ENCODE measurements at regions not wholly inside any gene's neighbourhood (a gene's known extent, or its start where the extent isn't known, plus 50 kb on each side); places are given as distances from the start of the nearest gene placed in this dataset.
"Not testable (repeated sequence)": the region's sequence is repeated elsewhere in the genome, so short reads cannot be mapped to it uniquely, and the experiment has no call there.

DNA sequence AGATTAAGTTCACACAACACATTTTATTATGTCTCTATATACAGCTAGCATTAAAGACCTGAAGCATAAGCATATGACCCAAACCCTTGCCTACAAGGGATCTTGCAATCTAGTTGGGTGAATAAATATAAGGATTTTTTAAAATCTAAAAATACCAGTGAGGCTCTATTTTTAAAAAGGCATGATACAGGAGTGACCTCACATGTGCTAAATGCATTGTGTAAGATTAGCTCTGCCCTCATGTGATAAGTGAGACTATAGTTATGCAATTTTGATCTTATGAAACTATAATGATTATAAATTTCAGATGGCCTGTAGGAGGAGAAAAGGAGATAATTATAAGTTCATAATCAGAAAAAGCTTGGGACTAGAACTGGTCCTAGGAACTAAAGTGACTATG, 451.0 kb upstream of the MAN1A1 start:
- Histone ChIP-seq H3K9me3 (ENCODE audit: control insufficient read depth, insufficient read depth, low read length) (no peaks in the 10 kb centered on the region), H3K36me3 (ENCODE audit: control insufficient read depth, insufficient read depth, low read length) (no peaks in the 10 kb centered on the region), H3K27ac (ENCODE audit: low read depth, low read length) (no peak overlapping the region), H3K4me3 (ENCODE audit: low read depth, low read length) (no peak overlapping the region), H3K27me3 (ENCODE audit: control insufficient read depth, insufficient read depth, low read length) (no peaks in the 10 kb centered on the region), H3K9ac (ENCODE audit: low read depth, low read length) (no peak overlapping the region), H3K4me1 (ENCODE audit: control insufficient read depth, insufficient read depth, low read length) (0 out of 2 replicates have a peak, but pooled peaks cover 10% of the 10 kb centered on the region)

DNA sequence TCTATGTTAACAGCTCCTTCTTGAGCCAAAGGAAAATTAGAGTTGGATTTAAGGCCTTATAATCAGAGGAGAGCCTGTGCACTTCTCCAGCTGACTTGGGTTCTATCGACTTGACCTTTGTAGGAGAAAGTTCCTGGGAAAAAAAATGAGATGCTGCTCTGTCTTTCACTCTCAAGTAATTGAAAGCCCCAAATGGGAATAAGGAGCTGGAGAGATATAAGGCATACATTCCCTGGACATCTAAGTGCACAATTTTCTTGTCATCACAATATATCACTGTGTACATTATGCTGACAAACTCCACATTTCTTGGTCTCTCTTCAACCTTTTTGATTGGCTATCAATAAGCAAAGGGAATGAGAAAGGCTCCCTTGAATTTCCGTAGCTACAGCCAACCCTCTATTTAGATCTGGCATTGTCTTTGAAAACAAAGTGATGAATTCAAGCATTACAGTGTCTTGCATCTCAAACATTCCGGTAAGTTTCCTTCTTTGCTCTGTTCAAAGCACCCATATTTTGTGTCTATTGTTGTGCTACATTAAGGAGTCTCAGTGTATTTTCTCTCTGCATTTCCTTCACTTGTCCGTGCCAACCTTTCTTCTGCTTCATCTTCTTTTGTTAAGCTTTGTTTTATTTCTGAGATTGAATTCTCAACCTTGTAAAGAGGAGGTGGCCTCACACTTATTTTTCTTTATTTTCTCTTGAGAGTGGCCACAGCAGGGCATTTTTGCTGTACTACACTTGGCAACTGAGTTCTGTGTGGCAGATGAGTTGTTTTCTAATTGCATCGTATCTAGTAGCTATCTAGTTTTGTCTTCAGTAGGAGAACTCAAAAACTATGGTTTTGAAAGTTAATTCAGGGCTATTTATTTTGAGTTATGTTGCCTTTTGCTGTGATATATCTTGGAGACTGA, 450.3 kb upstream of the MAN1A1 start:
- no peak overlapping the region for H3K27ac ChIP-seq (ENCODE audit: low read depth, low read length)
- no peaks in the 10 kb centered on the region for H3K27me3 ChIP-seq (ENCODE audit: control insufficient read depth, insufficient read depth, low read length)
- no peaks in the 10 kb centered on the region for H3K9me3 ChIP-seq (ENCODE audit: control insufficient read depth, insufficient read depth, low read length)
- no peaks in the 10 kb centered on the region for H3K36me3 ChIP-seq (ENCODE audit: control insufficient read depth, insufficient read depth, low read length)
- no peak overlapping the region for H3K4me3 ChIP-seq (ENCODE audit: low read depth, low read length)
- H3K9ac ChIP-seq (ENCODE audit: low read depth, low read length): no peak overlapping the region
- H3K4me1 ChIP-seq (ENCODE audit: control insufficient read depth, insufficient read depth, low read length): 0 out of 2 replicates have a peak, but pooled peaks cover 10% of the 10 kb centered on the region

DNA sequence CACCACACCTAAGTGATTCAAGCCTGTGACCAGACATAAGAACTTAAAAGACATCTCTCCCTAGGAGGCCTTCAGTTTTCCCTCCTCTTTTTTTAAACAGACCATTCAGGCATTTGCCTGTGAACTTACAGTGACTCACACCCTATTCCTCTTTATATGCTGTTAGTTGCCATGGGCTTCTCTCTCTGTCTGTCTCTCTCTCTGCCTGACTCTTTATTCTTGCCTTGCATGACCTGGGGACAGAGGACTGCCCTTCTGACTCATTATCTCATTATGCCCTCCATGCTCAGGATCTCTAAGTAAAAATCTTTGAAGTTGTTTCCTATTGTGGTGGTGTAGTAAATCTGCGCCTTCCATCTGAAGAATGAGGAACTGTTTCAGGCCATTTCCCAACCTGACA, 442.2 kb upstream of the MAN1A1 start:
- H3K27me3 ChIP-seq (ENCODE audit: control insufficient read depth, insufficient read depth, low read length): no peaks in the 10 kb centered on the region
- H3K9me3 ChIP-seq (ENCODE audit: control insufficient read depth, insufficient read depth, low read length): no peaks in the 10 kb centered on the region; the same call in 1 of the 2 replicates
- H3K9ac ChIP-seq (ENCODE audit: low read depth, low read length): no peak overlapping the region
- no peak overlapping the region for H3K4me3 ChIP-seq (ENCODE audit: low read depth, low read length)
- no peaks in the 10 kb centered on the region for H3K4me1 ChIP-seq (ENCODE audit: control insufficient read depth, insufficient read depth, low read length)
- no peak overlapping the region for H3K27ac ChIP-seq (ENCODE audit: low read depth, low read length)
- H3K36me3 ChIP-seq (ENCODE audit: control insufficient read depth, insufficient read depth, low read length): no peaks in the 10 kb centered on the region

DNA sequence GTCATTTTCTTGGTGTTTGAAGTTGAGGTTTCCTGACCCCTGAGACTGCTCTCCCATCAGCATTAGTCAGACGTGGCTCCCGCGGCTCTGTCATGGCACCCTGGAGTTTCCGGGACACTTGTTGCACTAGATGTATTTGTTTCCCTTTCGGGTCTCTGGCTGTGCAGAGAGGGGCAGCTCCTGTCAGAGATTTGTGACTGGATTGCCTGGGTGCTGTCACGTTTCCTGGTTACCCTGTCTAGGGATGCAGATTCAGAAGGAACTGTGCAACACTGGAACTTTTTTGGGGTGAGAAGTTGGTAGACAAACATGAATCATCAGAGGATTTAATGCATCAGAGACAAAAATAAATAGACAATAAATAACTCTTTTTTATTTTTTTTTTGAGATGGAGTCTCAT, 431.8 kb upstream of the MAN1A1 start:
- Histone ChIP-seq H3K9me3 (ENCODE audit: control insufficient read depth, insufficient read depth, low read length) (no peaks in the 10 kb centered on the region), H3K27me3 (ENCODE audit: control insufficient read depth, insufficient read depth, low read length) (no peaks in the 10 kb centered on the region), H3K9ac (ENCODE audit: low read depth, low read length) (no peak overlapping the region), H3K27ac (ENCODE audit: low read depth, low read length) (no peak overlapping the region), H3K36me3 (ENCODE audit: control insufficient read depth, insufficient read depth, low read length) (no peaks in the 10 kb centered on the region), H3K4me3 (ENCODE audit: low read depth, low read length) (no peak overlapping the region), H3K4me1 (ENCODE audit: control insufficient read depth, insufficient read depth, low read length) (no peaks in the 10 kb centered on the region)

DNA sequence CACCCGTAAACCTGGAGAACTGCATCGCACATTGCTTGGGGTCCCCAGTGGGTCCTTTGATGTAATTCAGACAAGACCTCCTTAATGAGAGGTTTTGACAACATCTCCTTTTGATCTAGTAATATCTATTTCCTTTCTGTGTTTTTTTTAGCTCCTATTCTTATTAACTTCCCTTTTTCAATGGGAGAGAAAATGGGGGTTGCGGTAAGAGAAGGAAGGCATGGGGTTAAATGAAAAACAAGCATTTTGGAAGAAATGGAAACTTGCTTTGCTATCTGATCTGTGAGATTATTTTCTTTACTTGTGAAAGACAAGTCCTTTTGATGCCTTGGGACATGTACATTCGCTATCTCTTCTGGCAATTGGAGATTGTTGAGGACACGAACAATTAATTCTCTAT, 418.6 kb upstream of the MAN1A1 start:
- Histone ChIP-seq H3K27ac (ENCODE audit: low read depth, low read length) (no peak overlapping the region), H3K9me3 (ENCODE audit: control insufficient read depth, insufficient read depth, low read length) (peaks cover 4% of the 10 kb centered on the region; the same call in 1 of the 2 replicates), H3K36me3 (ENCODE audit: control insufficient read depth, insufficient read depth, low read length) (no peaks in the 10 kb centered on the region), H3K9ac (ENCODE audit: low read depth, low read length) (no peak overlapping the region), H3K4me3 (ENCODE audit: low read depth, low read length) (no peak overlapping the region), H3K4me1 (ENCODE audit: control insufficient read depth, insufficient read depth, low read length) (no peaks in the 10 kb centered on the region), H3K27me3 (ENCODE audit: control insufficient read depth, insufficient read depth, low read length) (no peaks in the 10 kb centered on the region)

DNA sequence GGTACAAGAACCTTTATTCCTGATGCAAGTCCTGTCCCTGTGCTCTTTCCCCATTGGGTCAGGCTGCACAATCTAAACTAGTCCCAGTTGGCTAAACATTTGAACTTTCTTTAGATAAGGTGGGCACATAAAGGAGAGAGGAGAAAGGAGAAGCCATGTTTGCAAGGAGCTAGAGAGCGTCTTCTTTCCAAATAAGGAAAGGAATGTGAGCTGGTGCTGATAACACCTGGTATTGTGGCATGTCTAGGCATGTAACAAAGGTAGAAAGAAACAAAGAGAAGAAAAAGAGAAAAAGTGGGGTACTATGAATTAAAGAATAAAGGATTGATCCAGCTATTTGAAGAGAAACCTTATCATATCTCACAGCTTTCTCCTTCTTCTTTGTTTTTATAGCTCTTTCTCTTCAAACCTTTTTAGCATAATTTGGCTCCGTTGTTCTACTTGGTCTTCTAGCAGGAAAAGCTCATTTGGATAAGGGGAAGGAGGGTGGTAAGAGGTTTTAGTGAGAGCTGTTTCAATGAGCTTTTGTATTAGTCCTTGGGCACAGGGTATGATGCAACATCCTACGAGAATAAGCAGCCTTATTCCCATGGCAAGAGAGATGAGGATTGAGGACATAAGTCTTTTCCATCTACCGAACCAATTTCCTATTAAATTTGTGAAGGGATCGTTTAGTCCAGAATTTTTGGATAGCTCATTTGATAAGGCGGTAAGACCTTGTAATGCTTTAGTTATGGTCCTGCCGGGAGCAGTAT, 415.5 kb upstream of the MAN1A1 start:
- H3K4me1 ChIP-seq (ENCODE audit: control insufficient read depth, insufficient read depth, low read length): no peaks in the 10 kb centered on the region
- H3K9ac ChIP-seq (ENCODE audit: low read depth, low read length): no peak overlapping the region
- H3K27ac ChIP-seq (ENCODE audit: low read depth, low read length): no peak overlapping the region
- no peaks in the 10 kb centered on the region for H3K9me3 ChIP-seq (ENCODE audit: control insufficient read depth, insufficient read depth, low read length)
- no peaks in the 10 kb centered on the region for H3K36me3 ChIP-seq (ENCODE audit: control insufficient read depth, insufficient read depth, low read length)
- H3K4me3 ChIP-seq (ENCODE audit: low read depth, low read length): no peak overlapping the region
- H3K27me3 ChIP-seq (ENCODE audit: control insufficient read depth, insufficient read depth, low read length): no peaks in the 10 kb centered on the region

DNA sequence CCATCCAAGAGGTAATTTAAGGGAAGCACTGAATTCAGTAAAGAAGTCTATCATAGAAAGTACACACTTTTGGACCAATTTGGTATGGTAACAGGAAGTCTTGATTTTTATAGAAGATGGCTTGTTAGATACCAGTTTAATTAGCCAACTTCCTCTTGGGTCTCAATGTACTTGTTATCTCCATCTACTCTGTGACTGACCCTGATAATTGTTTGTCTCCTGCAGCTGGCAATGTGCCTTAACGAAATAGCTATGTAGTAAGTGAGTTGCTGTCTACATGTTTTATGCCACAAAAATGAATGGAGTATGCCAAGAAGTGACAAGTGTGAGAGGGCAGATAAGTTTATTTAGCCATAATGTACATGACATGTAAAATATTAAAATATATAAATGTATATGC, 410.5 kb upstream of the MAN1A1 start:
- no peak overlapping the region for H3K27ac ChIP-seq (ENCODE audit: low read depth, low read length)
- H3K9ac ChIP-seq (ENCODE audit: low read depth, low read length): no peak overlapping the region
- no peaks in the 10 kb centered on the region for H3K9me3 ChIP-seq (ENCODE audit: control insufficient read depth, insufficient read depth, low read length)
- H3K4me1 ChIP-seq (ENCODE audit: control insufficient read depth, insufficient read depth, low read length): no peaks in the 10 kb centered on the region
- H3K4me3 ChIP-seq (ENCODE audit: low read depth, low read length): no peak overlapping the region
- H3K27me3 ChIP-seq (ENCODE audit: control insufficient read depth, insufficient read depth, low read length): no peaks in the 10 kb centered on the region
- no peaks in the 10 kb centered on the region for H3K36me3 ChIP-seq (ENCODE audit: control insufficient read depth, insufficient read depth, low read length)

DNA sequence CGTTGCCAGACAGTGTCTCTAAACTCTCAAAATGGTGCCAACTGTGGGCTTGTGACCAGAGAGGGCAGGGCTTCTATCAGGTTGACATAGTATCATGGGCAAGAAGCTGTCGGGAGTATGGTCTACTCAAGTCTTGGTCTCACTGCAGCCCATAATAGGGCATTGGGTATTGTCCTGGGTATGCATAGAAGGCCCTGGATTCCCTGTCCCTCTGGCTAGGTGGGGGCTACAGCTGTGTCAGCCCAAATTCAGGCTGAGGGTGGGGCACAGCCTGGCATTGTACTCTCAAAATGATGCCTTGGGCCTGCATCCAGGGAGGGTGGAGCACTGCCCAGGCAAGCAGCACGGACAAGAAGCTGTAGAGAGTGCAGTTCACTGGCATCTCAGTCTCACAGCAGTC, 408.8 kb upstream of the MAN1A1 start:
- H3K9ac ChIP-seq (ENCODE audit: low read depth, low read length): no peak overlapping the region
- no peaks in the 10 kb centered on the region for H3K4me1 ChIP-seq (ENCODE audit: control insufficient read depth, insufficient read depth, low read length)
- no peaks in the 10 kb centered on the region for H3K9me3 ChIP-seq (ENCODE audit: control insufficient read depth, insufficient read depth, low read length)
- no peaks in the 10 kb centered on the region for H3K27me3 ChIP-seq (ENCODE audit: control insufficient read depth, insufficient read depth, low read length)
- no peak overlapping the region for H3K27ac ChIP-seq (ENCODE audit: low read depth, low read length)
- no peak overlapping the region for H3K4me3 ChIP-seq (ENCODE audit: low read depth, low read length)
- H3K36me3 ChIP-seq (ENCODE audit: control insufficient read depth, insufficient read depth, low read length): no peaks in the 10 kb centered on the region

DNA sequence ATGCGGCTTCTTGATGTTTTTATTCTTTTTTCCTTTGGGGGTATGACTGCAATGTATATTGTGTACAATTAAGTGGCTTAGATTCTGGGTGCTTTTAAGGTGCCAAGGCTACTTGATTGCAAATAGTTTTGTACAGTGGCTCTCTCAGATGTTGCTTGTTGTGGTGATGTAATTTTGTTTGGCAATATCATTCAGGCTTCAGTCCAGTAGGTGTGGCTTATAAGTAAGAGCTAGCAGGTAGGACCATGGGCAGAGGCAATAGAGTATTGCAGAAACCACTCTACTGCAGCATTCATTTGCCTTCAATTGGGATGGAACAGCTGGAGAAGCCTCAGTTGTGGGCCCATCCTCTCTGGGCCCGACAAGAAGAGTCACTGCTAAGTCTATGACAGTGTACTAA, 407.9 kb upstream of the MAN1A1 start:
- no peaks in the 10 kb centered on the region for H3K27me3 ChIP-seq (ENCODE audit: control insufficient read depth, insufficient read depth, low read length)
- no peaks in the 10 kb centered on the region for H3K9me3 ChIP-seq (ENCODE audit: control insufficient read depth, insufficient read depth, low read length)
- no peak overlapping the region for H3K4me3 ChIP-seq (ENCODE audit: low read depth, low read length)
- no peaks in the 10 kb centered on the region for H3K36me3 ChIP-seq (ENCODE audit: control insufficient read depth, insufficient read depth, low read length)
- H3K4me1 ChIP-seq (ENCODE audit: control insufficient read depth, insufficient read depth, low read length): no peaks in the 10 kb centered on the region
- H3K27ac ChIP-seq (ENCODE audit: low read depth, low read length): no peak overlapping the region
- H3K9ac ChIP-seq (ENCODE audit: low read depth, low read length): no peak overlapping the region

DNA sequence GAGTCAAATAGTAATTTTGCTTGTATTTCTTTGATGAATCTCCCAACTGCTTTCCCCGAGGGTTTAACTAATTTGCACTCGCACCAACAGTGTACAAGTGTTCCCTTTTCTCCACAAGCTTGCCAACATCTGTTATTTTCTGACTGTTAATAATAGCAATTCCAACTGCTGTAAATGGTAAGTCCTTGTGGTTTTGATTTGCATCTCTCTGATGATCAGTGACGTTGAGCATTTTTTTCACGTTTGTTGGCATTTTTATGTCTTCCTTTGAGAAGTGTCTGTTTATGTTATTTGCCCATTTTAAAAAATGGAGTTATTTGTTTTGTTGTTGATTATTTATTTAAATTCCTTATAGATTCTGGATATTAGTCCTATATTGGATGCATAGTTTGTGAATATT, 399.8 kb upstream of the MAN1A1 start:
- H3K27ac ChIP-seq (ENCODE audit: low read depth, low read length): no peak overlapping the region
- H3K27me3 ChIP-seq (ENCODE audit: control insufficient read depth, insufficient read depth, low read length): no peaks in the 10 kb centered on the region
- H3K4me3 ChIP-seq (ENCODE audit: low read depth, low read length): no peak overlapping the region
- no peaks in the 10 kb centered on the region for H3K36me3 ChIP-seq (ENCODE audit: control insufficient read depth, insufficient read depth, low read length)
- no peaks in the 10 kb centered on the region for H3K9me3 ChIP-seq (ENCODE audit: control insufficient read depth, insufficient read depth, low read length)
- no peak overlapping the region for H3K9ac ChIP-seq (ENCODE audit: low read depth, low read length)
- no peaks in the 10 kb centered on the region for H3K4me1 ChIP-seq (ENCODE audit: control insufficient read depth, insufficient read depth, low read length)

DNA sequence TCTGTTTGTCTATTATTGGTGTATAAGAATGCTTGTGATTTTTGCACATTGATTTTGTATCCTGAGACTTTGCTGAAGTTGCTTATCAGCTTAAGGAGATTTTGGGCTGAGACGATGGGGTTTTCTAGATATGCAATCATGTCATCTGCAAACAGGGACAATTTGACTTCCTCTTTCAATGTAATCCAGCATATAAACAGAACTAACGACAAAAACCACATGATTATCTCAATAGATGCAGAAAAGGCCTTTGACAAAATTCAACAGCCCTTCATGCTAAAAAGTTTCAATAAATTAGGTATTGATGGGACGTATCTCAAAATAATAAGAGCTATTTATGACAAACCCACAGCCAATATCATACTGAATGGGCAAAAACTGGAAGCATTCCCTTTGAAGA, 399.0 kb upstream of the MAN1A1 start:
- H3K9me3 ChIP-seq (ENCODE audit: control insufficient read depth, insufficient read depth, low read length); H3K27ac ChIP-seq (ENCODE audit: low read depth, low read length); H3K27me3 ChIP-seq (ENCODE audit: control insufficient read depth, insufficient read depth, low read length); H3K4me1 ChIP-seq (ENCODE audit: control insufficient read depth, insufficient read depth, low read length); H3K9ac ChIP-seq (ENCODE audit: low read depth, low read length); H3K36me3 ChIP-seq (ENCODE audit: control insufficient read depth, insufficient read depth, low read length); H3K4me3 ChIP-seq (ENCODE audit: low read depth, low read length): not testable (repeated sequence)

Measured in HUES48 (cell line).